SU-DHL-6 (cell line): ENCODE measurements at regions not wholly inside any gene's neighbourhood (a gene's known extent, or its start where the extent isn't known, plus 50 kb on each side); places are given as distances from the start of the nearest gene placed in this dataset.

Source experiments
- H2AFZ ChIP-seq: fragments of 200-600 bp; sonication (generic); 2 replicates; pipeline ENCODE4 v1.6.1; 2014; ENCODE audit warnings: low read depth, mild to moderate bottlenecking, moderate library complexity, mixed read lengths, antibody characterized with exemption, low read length; ENCODE audit not compliant: severe bottlenecking
- H3F3A ChIP-seq: fragments of 200-600 bp; shearing (Covaris generic); 2 replicates; pipeline ENCODE4 v1.6.0; 2016; ENCODE audit warnings: antibody characterized with exemption, mild to moderate bottlenecking; ENCODE audit not compliant: insufficient read depth
- H3K27ac ChIP-seq: fragments of 200-600 bp; sonication (generic); 2 replicates; pipeline ENCODE4 v1.5.1; 2016; ENCODE audit warnings: low read depth, mild to moderate bottlenecking, low read length, moderate library complexity, mixed read lengths
- H3K27me3 ChIP-seq: fragments of 200-600 bp; sonication (generic), shearing (Covaris generic); 2 replicates; pipeline ENCODE4 v1.6.0; 2014; ENCODE audit warnings: mild to moderate bottlenecking, low read length
- H3K36me3 ChIP-seq: fragments of 200-600 bp; sonication (generic); 2 replicates; pipeline ENCODE4 v1.6.1; 2014; ENCODE audit warnings: mild to moderate bottlenecking, low read length, mixed read lengths
- H3K4me2 ChIP-seq: fragments of 300-600, 200-600 bp; shearing (Covaris generic), sonication (generic); 2 replicates; pipeline ENCODE4 v1.6.0; 2014; ENCODE audit warnings: low read length, low read depth, mild to moderate bottlenecking; ENCODE audit not compliant: poor library complexity, severe bottlenecking
- H3K4me3 ChIP-seq: fragments of 200-600 bp; sonication (generic); 2 replicates; pipeline ENCODE4 v1.5.1; 2014; ENCODE audit warnings: antibody characterized with exemption, low read length, mild to moderate bottlenecking, mixed read lengths; ENCODE audit not compliant: insufficient read depth, poor library complexity, severe bottlenecking
- H3K79me2 ChIP-seq: fragments of 200-600 bp; sonication (generic); 2 replicates; pipeline ENCODE4 v1.6.1; 2014; ENCODE audit warnings: mild to moderate bottlenecking, low read length, moderate library complexity; ENCODE audit not compliant: insufficient read depth
- H3K9ac ChIP-seq: fragments of 200-600 bp; sonication (generic); 2 replicates; pipeline ENCODE4 v1.7.0; 2014; ENCODE audit warnings: mild to moderate bottlenecking, low read length
- H3K9me2 ChIP-seq: fragments of 200-600 bp; sonication (generic); replicated peaks from 2 replicates; pipeline ENCODE4 v1.6.1; 2014; ENCODE audit warnings: low read length; ENCODE audit not compliant: insufficient read depth
- H3K9me3 ChIP-seq: fragments of 200-600 bp; sonication (generic); 2 replicates; pipeline ENCODE4 v1.6.1; 2014; ENCODE audit warnings: low read length, mixed read lengths; ENCODE audit not compliant: insufficient read depth
- H4K20me1 ChIP-seq: fragments of 200-600 bp; sonication (generic); 2 replicates; pipeline ENCODE4 v1.6.1; 2014; ENCODE audit warnings: low read depth, mild to moderate bottlenecking, antibody characterized with exemption, low read length, moderate library complexity, mixed read lengths
- CTCF ChIP-seq: fragments of 200-600 bp; sonication (generic); IDR thresholded peaks from one replicate; pipeline ENCODE4 v1.5.1; 2017; ENCODE audit warnings: antibody characterized with exemption, mild to moderate bottlenecking, low read length, moderate library complexity; ENCODE audit not compliant: insufficient read depth, poor library complexity, severe bottlenecking
- EZH2phosphoT487 ChIP-seq: fragments of 200-600 bp; sonication (generic), shearing (Covaris generic); conservative IDR thresholded peaks from 2 replicates; pipeline ENCODE4 v1.6.1; 2018; ENCODE audit warnings: mild to moderate bottlenecking, antibody characterized with exemption, low read length, moderate library complexity, mixed read lengths

DNA sequence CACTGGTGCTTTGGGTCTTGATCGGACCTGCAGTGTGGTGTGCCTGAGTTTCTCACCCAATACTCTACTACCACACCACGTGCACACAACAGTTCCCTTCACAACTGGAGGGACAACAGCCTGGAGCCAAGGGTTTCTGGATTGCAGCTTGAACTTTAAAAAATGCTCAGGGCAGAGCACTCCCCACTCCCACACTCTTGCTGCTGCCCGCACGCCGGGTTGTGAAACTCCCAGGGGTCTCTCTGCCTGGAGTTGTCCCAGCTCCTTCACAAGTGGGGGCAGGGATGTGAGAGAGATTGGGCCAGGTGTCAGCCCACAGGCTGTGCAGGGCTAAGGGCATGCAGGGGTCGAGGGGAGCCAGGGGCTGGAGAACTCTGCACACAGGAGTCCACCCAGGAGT, 89.4 kb downstream of the GALR1 start:
- H3F3A ChIP-seq, result no peaks in the 10 kb centered on the region
- H3K4me2 ChIP-seq, result no peak overlapping the region
- H2AFZ ChIP-seq, result no peak overlapping the region
- no peaks in the 10 kb centered on the region for H3K36me3 ChIP-seq
- no peaks in the 10 kb centered on the region for H3K79me2 ChIP-seq
- H3K9me3 ChIP-seq, result no peaks in the 10 kb centered on the region
- H3K27ac ChIP-seq, result no peak overlapping the region
- H3K27me3 ChIP-seq, result no peaks in the 10 kb centered on the region
- H3K9me2 ChIP-seq, result no peaks in the 10 kb centered on the region
- no peaks in the 10 kb centered on the region for H4K20me1 ChIP-seq
- H3K4me3 ChIP-seq, result no peak overlapping the region
- no peak for TF ChIP-seq CTCF
- no peak overlapping the region for H3K9ac ChIP-seq

- H3K4me3 ChIP-seq, result no peak overlapping the region
- no peak overlapping the region for H3K27ac ChIP-seq
- H3K9me3 ChIP-seq, result no peaks in the 10 kb centered on the region
- H3K79me2 ChIP-seq, result no peaks in the 10 kb centered on the region
- no peak overlapping the region for H3K4me2 ChIP-seq
- no peak overlapping the region for H3K9ac ChIP-seq
- TF ChIP-seq CTCF, result no peak
- TF ChIP-seq EZH2phosphoT487, result no peak
- no peak overlapping the region for H2AFZ ChIP-seq
- H3K9me2 ChIP-seq, result no peaks in the 10 kb centered on the region
- no peaks in the 10 kb centered on the region for H3K36me3 ChIP-seq
- no peaks in the 10 kb centered on the region for H3K27me3 ChIP-seq
- no peaks in the 10 kb centered on the region for H3F3A ChIP-seq
- no peaks in the 10 kb centered on the region for H4K20me1 ChIP-seq
These were observed 90.0 kb downstream of the GALR1 start for GRCh38 chr18:77339623-77340022.

- Histone ChIP-seq H3K4me2 (no peak overlapping the region), H3K36me3 (no peaks in the 10 kb centered on the region), H3K27me3 (no peaks in the 10 kb centered on the region), H3K79me2 (no peaks in the 10 kb centered on the region), H3F3A (no peaks in the 10 kb centered on the region), H3K9me3 (no peaks in the 10 kb centered on the region), H3K4me3 (no peak overlapping the region), H2AFZ (no peak overlapping the region), H3K9me2 (no peaks in the 10 kb centered on the region), H3K27ac (no peak overlapping the region), H3K9ac (no peak overlapping the region), H4K20me1 (no peaks in the 10 kb centered on the region)
- TF ChIP-seq EZH2phosphoT487, result no peak
- no peak for TF ChIP-seq CTCF
These were observed 91.2 kb downstream of the GALR1 start for GRCh38 chr18:77340815-77341214.
